Spleen (tissue), 11 donors: ENCODE measurements at regions not wholly inside any gene's neighbourhood (a gene's known extent, or its start where the extent isn't known, plus 50 kb on each side); places are given as distances from the start of the nearest gene placed in this dataset.

Source experiments
- DNase-seq: peaks from one replicate; pipeline ENCODE4 v3.0.0-alpha.2; 2020
- H3K27ac ChIP-seq, 8 donors: fragments of 200-600 bp; sonication (generic) in 7 of 8; 1 replicate in 4 of 8; 2 replicates in 4 of 8; pipeline versions ENCODE4 v1.5.0 to v1.8.0; 2016 to 2021; ENCODE audit warnings: inconsistent platforms in 4 of 8, mild to moderate bottlenecking in 4 of 8, moderate library complexity in 1 of 8
- H3K27me3 ChIP-seq, 7 donors: fragments of 200-600 bp; sonication (generic) in 6 of 7; replicated peaks in 1 of 7; 1 replicate in 4 of 7; 2 replicates in 3 of 7; pipeline versions ENCODE4 v1.5.0 to v1.8.0; 2016 to 2021; ENCODE audit warnings: inconsistent platforms in 3 of 7, mild to moderate bottlenecking in 1 of 7
- H3K36me3 ChIP-seq, 6 donors: fragments of 200-600 bp; sonication (generic) in 5 of 6; 1 replicate in 4 of 6; 2 replicates in 2 of 6; pipeline versions ENCODE4 v1.5.0 to v1.8.0; 2016 to 2021; ENCODE audit warnings: inconsistent platforms in 2 of 6
- H3K4me1 ChIP-seq, 6 donors: fragments of 200-600 bp; sonication (generic) in 5 of 6; 1 replicate in 3 of 6; 2 replicates in 3 of 6; pipeline versions ENCODE4 v1.5.0 to v1.8.0; 2016 to 2021; ENCODE audit warnings: inconsistent platforms in 3 of 6
- H3K4me3 ChIP-seq, 8 donors: fragments of 200-600 bp; sonication (generic) in 7 of 8; 1 replicate in 4 of 8; 2 replicates in 4 of 8; pipeline versions ENCODE4 v1.5.0 to v1.8.0; 2016 to 2021; ENCODE audit warnings: inconsistent platforms in 4 of 8, mild to moderate bottlenecking in 4 of 8, moderate library complexity in 2 of 8
- H3K9me3 ChIP-seq, 8 donors: fragments of 200-600 bp; sonication (generic) in 7 of 8; 1 replicate in 4 of 8; 2 replicates in 4 of 8; pipeline versions ENCODE4 v1.5.0 to v1.8.0; 2016 to 2021; ENCODE audit warnings: inconsistent platforms in 4 of 8
- CTCF ChIP-seq, 11 experiments: fragments of 200-600 bp in 7 of 11; fragments of 450-650 bp in 4 of 11; sonication (generic) in 4 of 11; IDR thresholded peaks in 8 of 11; conservative IDR thresholded peaks in 3 of 11; 1 replicate in 7 of 11; 2 replicates in 4 of 11; pipeline versions ENCODE4 v1.4.0 to v1.8.0; 2016 to 2021; ENCODE audit warnings: antibody characterized with exemption in 11 of 11, inconsistent platforms in 4 of 11, mild to moderate bottlenecking in 1 of 11
- POLR2A ChIP-seq, 3 donors: fragments of 450-650 bp; IDR thresholded peaks; one replicate each; pipeline ENCODE4 v1.5.1; 2017; ENCODE audit warnings: antibody characterized with exemption in 3 of 3, mild to moderate bottlenecking in 1 of 3
- POLR2AphosphoS5 ChIP-seq, 3 donors: sonication (generic); formaldehyde crosslinking; IDR thresholded peaks; one replicate each; pipeline ENCODE4 v1.5.1; 2017; ENCODE audit warnings: antibody characterized with exemption in 3 of 3
- WGBS, 5 donors: extraction: QIAGEN DNeasy Blood & Tissue Kit in 3 of 5; methylation state at CpG; one replicate each; pipeline versions ENCODE4 v1.1.5 to v1.1.7; 2013 to 2018; 5-methylcytosine and 5-hydroxymethylcytosine counted together
- intact Hi-C: fragments of 100-400 bp; cut with DNase I; formaldehyde crosslinking; loops from one replicate; pipeline ENCODE4 v1.15.0; 2023; ENCODE audit warnings: low total_unique reads
- donor health status: healthy with polysubstance abuse.
- donor health status: DM: no; HTN: no; CAD: no; lungs with moderate emphysema.
- donor health status: DM: no; HTN: no; CAD: no.
- donor health status: Bipolar disorder and iron deficiency.
- donor health status: healthy.
- donor health status: DM: no; HTN: no; CAD: no.
- donor health status: DM: yes; HTN: yes; CAD: no.

DNA sequence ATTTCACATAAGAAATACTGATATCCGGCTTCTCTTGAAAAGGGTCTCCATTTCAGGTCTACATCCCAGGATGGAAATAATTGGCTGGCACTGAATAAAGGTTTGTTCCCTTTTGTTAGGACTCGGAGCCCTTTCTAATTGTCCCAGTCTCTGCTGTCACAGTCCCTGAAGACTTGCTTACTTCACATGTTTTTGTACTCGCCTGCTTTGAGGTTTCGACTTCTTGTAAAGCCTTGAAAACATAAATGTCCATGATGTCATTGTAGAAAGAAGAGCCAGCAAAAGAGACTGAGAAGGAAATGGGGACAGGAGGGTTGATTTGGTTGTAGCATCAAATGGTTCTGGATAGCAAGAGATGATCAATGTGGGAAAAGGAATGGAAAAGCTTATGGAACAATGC lies 963.4 kb upstream of the SEMA6D start:
- DNase-seq: no peak
- no peak for TF ChIP-seq POLR2AphosphoS5 (IDR thresholded peaks at IDR 0.05)
- no peaks in the 10 kb centered on the region for H3K36me3 ChIP-seq
- H3K4me3 ChIP-seq: no peak overlapping the region
- H3K27me3 ChIP-seq: no peaks in the 10 kb centered on the region
- intact Hi-C loops: no loop called here
- H3K27ac ChIP-seq: no peak overlapping the region
- 81 to 94% (median 86%) methylated on average over 4 of the region's 4 CpGs for WGBS, 5 donors
- no peaks in the 10 kb centered on the region for H3K4me1 ChIP-seq
- H3K9me3 ChIP-seq: peaks cover 0 to 27% (median 18%) of the 10 kb centered on the region in 8 donors

- Histone ChIP-seq H3K27ac (no peak overlapping the region), H3K27me3 (no peaks in the 10 kb centered on the region), H3K36me3 (no peaks in the 10 kb centered on the region), H3K9me3 (peaks cover 0 to 33% (median 22%) of the 10 kb centered on the region in 8 donors), H3K4me3 (no peak overlapping the region), H3K4me1 (no peaks in the 10 kb centered on the region)
- intact Hi-C loops: no loop called here
- WGBS, 5 donors: 89 to 95% (median 90%) methylated on average over 1 of the region's 1 CpG
- no peak for TF ChIP-seq CTCF (IDR thresholded peaks at IDR 0.05 in 8 of 11, conservative IDR thresholded peaks at IDR 0.05 in 3 of 11)
- TF ChIP-seq POLR2AphosphoS5 (IDR thresholded peaks at IDR 0.05): no peak
- no peak for TF ChIP-seq POLR2A (IDR thresholded peaks at IDR 0.05)
- no peak for DNase-seq
Measured at GRCh38 chr15:46763091-46763490, 954.2 kb upstream of the SEMA6D start.

GRCh38 chr15:46764851-46765250 lies 952.5 kb upstream of the SEMA6D start:
- intact Hi-C loops: no loop called here

GRCh38 chr15:46766021-46766420 lies 951.3 kb upstream of the SEMA6D start:
- TF ChIP-seq POLR2AphosphoS5 (IDR thresholded peaks at IDR 0.05) (no peak), CTCF (IDR thresholded peaks at IDR 0.05 in 8 of 11, conservative IDR thresholded peaks at IDR 0.05 in 3 of 11) (no peak), POLR2A (IDR thresholded peaks at IDR 0.05) (no peak)

More at GRCh38 chr15:46764851-46765250, 952.5 kb upstream of the SEMA6D start:
- H3K4me3 ChIP-seq: no peak overlapping the region
- H3K27me3 ChIP-seq: no peaks in the 10 kb centered on the region
- WGBS, 5 donors: 74 to 94% (median 91%) methylated on average over 7 of the region's 7 CpGs
- no peaks in the 10 kb centered on the region for H3K36me3 ChIP-seq
- DNase-seq: no peak
- H3K9me3 ChIP-seq: peaks cover 5 to 50% (median 40%) of the 10 kb centered on the region in 8 donors
- no peaks in the 10 kb centered on the region for H3K4me1 ChIP-seq
- no peak overlapping the region for H3K27ac ChIP-seq
- no peak for TF ChIP-seq CTCF (IDR thresholded peaks at IDR 0.05 in 8 of 11, conservative IDR thresholded peaks at IDR 0.05 in 3 of 11)
- no peak for TF ChIP-seq POLR2AphosphoS5 (IDR thresholded peaks at IDR 0.05)
- no peak for TF ChIP-seq POLR2A (IDR thresholded peaks at IDR 0.05)

GRCh38 chr15:46768287-46768686 lies 949.0 kb upstream of the SEMA6D start:
- peaks cover 5 to 68% (median 47%) of the 10 kb centered on the region in 8 donors for H3K9me3 ChIP-seq
- H3K36me3 ChIP-seq: no peaks in the 10 kb centered on the region
- 85 to 91% (median 87%) methylated on average over 8 of the region's 8 CpGs for WGBS, 5 donors
- no peak overlapping the region for H3K4me3 ChIP-seq
- DNase-seq: no peak
- no peak for TF ChIP-seq POLR2AphosphoS5 (IDR thresholded peaks at IDR 0.05)
- no peak for TF ChIP-seq POLR2A (IDR thresholded peaks at IDR 0.05)
- no peak for TF ChIP-seq CTCF (IDR thresholded peaks at IDR 0.05 in 8 of 11, conservative IDR thresholded peaks at IDR 0.05 in 3 of 11)
- intact Hi-C loops: no loop called here
- H3K27me3 ChIP-seq: no peaks in the 10 kb centered on the region
- no peaks in the 10 kb centered on the region for H3K4me1 ChIP-seq
- no peak overlapping the region for H3K27ac ChIP-seq

More at GRCh38 chr15:46766021-46766420, 951.3 kb upstream of the SEMA6D start:
- Histone ChIP-seq H3K9me3 (peaks cover 5 to 56% (median 47%) of the 10 kb centered on the region in 8 donors), H3K4me1 (no peaks in the 10 kb centered on the region), H3K36me3 (no peaks in the 10 kb centered on the region), H3K4me3 (no peak overlapping the region), H3K27me3 (no peaks in the 10 kb centered on the region), H3K27ac (no peak overlapping the region)
- intact Hi-C loops: no loop called here
- DNase-seq: no peak
- 27 to 42% (median 35%) methylated on average over 2 of the region's 2 CpGs for WGBS, 5 donors
